GM23248 (cell line): ENCODE measurements at regions not wholly inside any gene's neighbourhood (a gene's known extent, or its start where the extent isn't known, plus 50 kb on each side); places are given as distances from the start of the nearest gene placed in this dataset.

Source experiments
- EZH2 ChIP-seq: fragments of 200-600 bp; sonication (generic); IDR thresholded peaks from 2 replicates; pipeline ENCODE4 v1.6.1; 2018; ENCODE audit warnings: antibody characterized with exemption, mild to moderate bottlenecking; ENCODE audit not compliant: insufficient read depth, poor library complexity, severe bottlenecking
- EZH2phosphoT487 ChIP-seq: fragments of 200-600 bp; sonication (generic); IDR thresholded peaks from 2 replicates; pipeline ENCODE4 v1.6.1; 2018; ENCODE audit warnings: antibody characterized with exemption, moderate library complexity, mild to moderate bottlenecking, low read depth; ENCODE audit not compliant: insufficient read depth

DNA sequence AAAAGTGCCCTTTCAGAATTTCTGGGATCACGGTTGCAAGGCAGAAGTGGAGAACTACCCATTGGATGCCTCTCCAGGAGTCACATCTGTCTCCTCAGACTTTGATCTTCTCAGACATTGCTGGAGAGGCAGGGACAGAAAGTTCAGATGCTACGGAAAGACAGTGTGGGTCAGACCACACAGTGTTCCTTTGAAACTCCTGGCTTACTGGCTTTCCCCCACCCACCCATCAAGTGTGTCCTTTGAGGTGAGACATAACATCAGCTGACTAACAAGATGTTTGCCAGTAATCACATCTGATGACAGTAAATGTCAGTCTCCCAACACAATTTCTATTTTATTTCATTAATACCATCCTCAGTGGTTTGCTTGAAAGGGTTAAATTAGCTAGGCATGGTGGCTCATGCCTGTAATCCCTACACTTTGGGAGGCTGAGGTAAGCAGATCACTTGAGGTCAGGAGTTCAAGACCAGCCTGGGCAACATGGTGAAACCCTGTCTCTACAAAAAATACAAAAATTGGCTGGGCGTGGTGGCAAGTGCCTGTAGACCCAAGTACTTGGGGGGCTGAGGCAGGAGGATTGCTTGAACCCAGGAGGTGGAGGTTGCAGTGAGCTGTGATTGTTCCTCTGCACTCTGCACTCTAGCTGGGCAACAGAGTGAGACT, 67.2 kb upstream of the SNX9 start:
- TF ChIP-seq EZH2: no peak
- TF ChIP-seq EZH2phosphoT487: no peak
